ENCODE measurements at regions not wholly inside any gene's neighbourhood (a gene's known extent, or its start where the extent isn't known, plus 50 kb on each side); places are given as distances from the start of the nearest gene placed in this dataset.

GRCh38 chr13:22189176-22190048 lies 518.5 kb downstream of the FGF9 start:
- TF ChIP-seq CTCF (conservative IDR thresholded peaks at IDR 0.05 in 1 of 2, IDR thresholded peaks at IDR 0.05 in 1 of 2; ENCODE audit: low read depth in 1 of 2, low read length in 2 of 2), result no peak
- no peak for TF ChIP-seq EZH2 (IDR thresholded peaks at IDR 0.05; ENCODE audit: low read length, missing control alignments)
